ENCODE measurements at regions not wholly inside any gene's neighbourhood (a gene's known extent, or its start where the extent isn't known, plus 50 kb on each side); places are given as distances from the start of the nearest gene placed in this dataset.
"Not testable (repeated sequence)": the region's sequence is repeated elsewhere in the genome, so short reads cannot be mapped to it uniquely, and the experiment has no call there.

GRCh38 chr19:27362438-27362837 lies 1850.5 kb downstream of the UQCRFS1 start:
- TF ChIP-seq CTCF (conservative IDR thresholded peaks at IDR 0.05); ZFX (IDR thresholded peaks at IDR 0.05): not testable (repeated sequence)

Measured in C4-2B (cell line).